Activated CD4-positive, alpha-beta T cell treated with anti-CD3 and anti-CD28 coated beads for 36 hours (primary cell): ENCODE measurements at regions not wholly inside any gene's neighbourhood (a gene's known extent, or its start where the extent isn't known, plus 50 kb on each side); places are given as distances from the start of the nearest gene placed in this dataset.
A peak's percentile ranks its signal among the peaks of the same experiment; 100 is the strongest.

Experiments used
- ATAC-seq: fragments of 200-7000 bp; cut with Tn5 transposase; one replicate; pipeline ENCODE4 v1.10.0; 2021; ENCODE audit warnings: mild to moderate bottlenecking, moderate library complexity
- CTCF ChIA-PET: fragments of 350-600 bp; sonication (Branson Sonifier 250); formaldehyde crosslinking; loops from one replicate; lab custom pipeline; 2021; ENCODE audit warnings: antibody characterized with exemption; lab: Charles Lee
- POLR2A ChIA-PET: fragments of 350-600 bp; sonication (Branson Sonifier 250); formaldehyde crosslinking; loops from one replicate; lab custom pipeline; 2021; ENCODE audit warnings: antibody characterized with exemption, inconsistent platforms; lab: Charles Lee
- DNase-seq: peaks from one replicate; pipeline ENCODE4 v3.0.0-alpha.2; 2020
- H3K27ac Mint-ChIP-seq: one replicate; pipeline ENCODE4 v1.8.0; 2021; ENCODE audit warnings: mixed read lengths
- H3K27me3 Mint-ChIP-seq: one replicate; pipeline ENCODE4 v1.8.0; 2021; ENCODE audit warnings: mixed read lengths
- H3K36me3 Mint-ChIP-seq: one replicate; pipeline ENCODE4 v1.8.0; 2021; ENCODE audit warnings: low read depth, mixed read lengths
- H3K4me1 Mint-ChIP-seq: one replicate; pipeline ENCODE4 v1.8.0; 2021; ENCODE audit warnings: mixed read lengths
- H3K4me3 Mint-ChIP-seq: one replicate; pipeline ENCODE4 v1.8.0; 2021; ENCODE audit warnings: mild to moderate bottlenecking, moderate library complexity, mixed read lengths
- H3K9me3 Mint-ChIP-seq: one replicate; pipeline ENCODE4 v1.8.0; 2021; ENCODE audit warnings: low read depth, mixed read lengths
- intact Hi-C, 2 experiments: fragments of 100-400 bp; cut with DNase I in 1 of 2; cut with micrococcal nuclease in 1 of 2; formaldehyde crosslinking; loops; one replicate each; pipeline versions ENCODE4 v1.14.2 to v1.15.1; 2022 to 2024; cut with DNase I, micrococcal nuclease

- no peaks in the 10 kb centered on the region for H3K27me3 Mint-ChIP-seq
- ATAC-seq: no peak
- no peak overlapping the region for H3K4me3 Mint-ChIP-seq
- peak; percentile 44 for DNase-seq
- ChIA-PET POLR2A (interaction anchor here (1.6 kb wide), 1 partner anchor 17 kb away, joined by 8 read pairs; no protein-coding TSS in a partner anchor), CTCF (interaction anchor here (1.4 to 4.5 kb wide), 5 partner anchors 7 to 48 kb away, joined by 3 to 21 read pairs (median 12); no protein-coding TSS in a partner anchor)
- H3K27ac Mint-ChIP-seq: peak overlapping the region; percentile 100
- intact Hi-C loops: no loop called here
- H3K9me3 Mint-ChIP-seq: peaks cover 5% of the 10 kb centered on the region
- peaks cover 17% of the 10 kb centered on the region for H3K36me3 Mint-ChIP-seq
- H3K4me1 Mint-ChIP-seq: peaks cover 98% of the 10 kb centered on the region
Observed at GRCh38 chr14:98186140-98186539, 1085.9 kb downstream of the BCL11B start.

- POLR2A ChIA-PET: interaction anchor here (0.7 to 1.7 kb wide), 3 partner anchors 11 to 152 kb away, joined by 5 to 6 read pairs (median 6); no protein-coding TSS in a partner anchor
- peak; percentile 27 for DNase-seq
- Mint-ChIP-seq H3K4me3 (peak overlapping the region; percentile 20), H3K36me3 (peaks cover 16% of the 10 kb centered on the region), H3K9me3 (peaks cover 5% of the 10 kb centered on the region), H3K4me1 (peaks cover 97% of the 10 kb centered on the region), H3K27me3 (no peaks in the 10 kb centered on the region), H3K27ac (peak overlapping the region; percentile 98)
- CTCF ChIA-PET: interaction anchor here (0.8 to 4.5 kb wide), 7 partner anchors 9 to 38 kb away, joined by 3 to 21 read pairs (median 4); no protein-coding TSS in a partner anchor
- intact Hi-C loops: no loop called here
- no peak for ATAC-seq
Observed at GRCh38 chr14:98187281-98187680, 1084.7 kb downstream of the BCL11B start.

- ATAC-seq (peak; percentile 59), DNase-seq (peak; percentile 60)
- peaks cover 17% of the 10 kb centered on the region for H3K36me3 Mint-ChIP-seq
- no peaks in the 10 kb centered on the region for H3K27me3 Mint-ChIP-seq
- ChIA-PET CTCF (interaction anchor here (0.6 to 2.2 kb wide), 6 partner anchors 12 to 32 kb away, joined by 3 to 7 read pairs (median 4); no protein-coding TSS in a partner anchor), POLR2A (interaction anchor here (1.0 to 1.1 kb wide), 2 partner anchors 13 to 39 kb away, joined by 3 to 4 read pairs; no protein-coding TSS in a partner anchor)
- H3K4me3 Mint-ChIP-seq: peak overlapping the region; percentile 73
- H3K27ac Mint-ChIP-seq: peak overlapping the region; percentile 98
- intact Hi-C loops: no loop called here
- peaks cover 2% of the 10 kb centered on the region for H3K9me3 Mint-ChIP-seq
- H3K4me1 Mint-ChIP-seq: peaks cover 96% of the 10 kb centered on the region
Observed at GRCh38 chr14:98189062-98189461, 1082.9 kb downstream of the BCL11B start.

GRCh38 chr14:98189511-98189910 is 1082.5 kb downstream of the BCL11B start:
- POLR2A ChIA-PET: interaction anchor here (1.0 to 1.1 kb wide), 2 partner anchors 13 to 38 kb away, joined by 3 to 4 read pairs; no protein-coding TSS in a partner anchor
- Mint-ChIP-seq H3K4me3 (peak overlapping the region; percentile 73), H3K9me3 (peaks cover 2% of the 10 kb centered on the region), H3K27ac (peak overlapping the region; percentile 98), H3K4me1 (peaks cover 95% of the 10 kb centered on the region), H3K36me3 (peaks cover 17% of the 10 kb centered on the region), H3K27me3 (no peaks in the 10 kb centered on the region)
- peak; percentile 72 for DNase-seq
- CTCF ChIA-PET: interaction anchor here (0.6 to 2.2 kb wide), 8 partner anchors 10 to 1024 kb away, joined by 3 to 7 read pairs (median 4); no protein-coding TSS in a partner anchor
- ATAC-seq: peak; percentile 75
- intact Hi-C loops: no loop called here

- H3K9me3 Mint-ChIP-seq: peaks cover 2% of the 10 kb centered on the region
- no peaks in the 10 kb centered on the region for H3K27me3 Mint-ChIP-seq
- POLR2A ChIA-PET: interaction anchor here (1.0 to 1.1 kb wide), 2 partner anchors 14 to 38 kb away, joined by 3 to 4 read pairs; no protein-coding TSS in a partner anchor
- H3K4me3 Mint-ChIP-seq: peak overlapping the region; percentile 73
- DNase-seq (peak; percentile 4), ATAC-seq (peak; percentile 24)
- peaks cover 95% of the 10 kb centered on the region for H3K4me1 Mint-ChIP-seq
- CTCF ChIA-PET: interaction anchor here (0.7 to 2.2 kb wide), 9 partner anchors 10 to 1024 kb away, joined by 3 to 7 read pairs (median 4); no protein-coding TSS in a partner anchor
- peak overlapping the region; percentile 98 for H3K27ac Mint-ChIP-seq
- peaks cover 17% of the 10 kb centered on the region for H3K36me3 Mint-ChIP-seq
- intact Hi-C loops: no loop called here
Observed at GRCh38 chr14:98189944-98190343, 1082.1 kb downstream of the BCL11B start.

GRCh38 chr14:98192946-98193345 is 1079.1 kb downstream of the BCL11B start:
- POLR2A ChIA-PET: interaction anchor here (0.7 to 1.0 kb wide), 2 partner anchors 13 to 20 kb away, joined by 3 read pairs; no protein-coding TSS in a partner anchor
- H3K4me3 Mint-ChIP-seq: no peak overlapping the region
- peaks cover 2% of the 10 kb centered on the region for H3K9me3 Mint-ChIP-seq
- peaks cover 93% of the 10 kb centered on the region for H3K4me1 Mint-ChIP-seq
- H3K27me3 Mint-ChIP-seq: no peaks in the 10 kb centered on the region
- peaks cover 23% of the 10 kb centered on the region for H3K36me3 Mint-ChIP-seq
- CTCF ChIA-PET: interaction anchor here (1.1 to 2.6 kb wide), 4 partner anchors 7 to 23 kb away, joined by 3 to 10 read pairs (median 4); no protein-coding TSS in a partner anchor
- peak overlapping the region; percentile 98 for H3K27ac Mint-ChIP-seq
- ATAC-seq: no peak
- no peak for DNase-seq
- intact Hi-C loops: no loop called here

GRCh38 chr14:98194821-98195220 is 1077.2 kb downstream of the BCL11B start:
- H3K4me3 Mint-ChIP-seq: no peak overlapping the region
- H3K9me3 Mint-ChIP-seq: peaks cover 2% of the 10 kb centered on the region
- ChIA-PET CTCF (interaction anchor here (0.6 to 3.5 kb wide), 7 partner anchors 9 to 897 kb away, joined by 3 to 12 read pairs (median 4); no protein-coding TSS in a partner anchor), POLR2A (interaction anchor here (1.0 kb wide), 1 partner anchor 26 kb away, joined by 9 read pairs; no protein-coding TSS in a partner anchor)
- H3K36me3 Mint-ChIP-seq: peaks cover 22% of the 10 kb centered on the region
- ATAC-seq (no peak), DNase-seq (no peak)
- intact Hi-C loops: loop anchor here in 1 of 2 experiments (2.0 kb wide), 1 partner anchor 24 kb away; no protein-coding TSS in a partner anchor
- no peaks in the 10 kb centered on the region for H3K27me3 Mint-ChIP-seq
- H3K27ac Mint-ChIP-seq: peak overlapping the region; percentile 90
- H3K4me1 Mint-ChIP-seq: peaks cover 93% of the 10 kb centered on the region

- no peak for ATAC-seq
- Mint-ChIP-seq H3K27ac (peak overlapping the region; percentile 90), H3K9me3 (peaks cover 2% of the 10 kb centered on the region)
Observed at GRCh38 chr14:98195256-98195655, 1076.7 kb downstream of the BCL11B start.

GRCh38 chr14:98197933-98198332 is 1074.1 kb downstream of the BCL11B start:
- CTCF ChIA-PET: interaction anchor here (3.5 kb wide), 1 partner anchor 12 kb away, joined by 12 read pairs; no protein-coding TSS in a partner anchor
- H3K9me3 Mint-ChIP-seq: no peaks in the 10 kb centered on the region
- intact Hi-C loops: no loop called here
- H3K4me1 Mint-ChIP-seq: peaks cover 89% of the 10 kb centered on the region
- no peaks in the 10 kb centered on the region for H3K27me3 Mint-ChIP-seq
- POLR2A ChIA-PET: interaction anchor here (0.7 kb wide), 1 partner anchor 12 kb away, joined by 3 read pairs; no protein-coding TSS in a partner anchor
- ATAC-seq (peak; percentile 30), DNase-seq (no peak)
- peak overlapping the region; percentile 83 for H3K27ac Mint-ChIP-seq
- H3K4me3 Mint-ChIP-seq: peak overlapping the region; percentile 7
- H3K36me3 Mint-ChIP-seq: peaks cover 16% of the 10 kb centered on the region

More at GRCh38 chr14:98195256-98195655, 1076.7 kb downstream of the BCL11B start:
- CTCF ChIA-PET: interaction anchor here (0.6 to 3.5 kb wide), 7 partner anchors 9 to 898 kb away, joined by 3 to 12 read pairs (median 5); no protein-coding TSS in a partner anchor
- H3K4me3 Mint-ChIP-seq: peak overlapping the region; percentile 51
- intact Hi-C loops: loop anchor here in 1 of 2 experiments (2.0 kb wide), 1 partner anchor 24 kb away; no protein-coding TSS in a partner anchor
- POLR2A ChIA-PET: interaction anchor here (0.6 to 1.0 kb wide), 3 partner anchors 13 to 209 kb away, joined by 6 to 9 read pairs (median 7); no protein-coding TSS in a partner anchor
- peaks cover 92% of the 10 kb centered on the region for H3K4me1 Mint-ChIP-seq
- H3K36me3 Mint-ChIP-seq: peaks cover 22% of the 10 kb centered on the region
- H3K27me3 Mint-ChIP-seq: no peaks in the 10 kb centered on the region
- no peak for DNase-seq

GRCh38 chr14:98198385-98198784 is 1073.6 kb downstream of the BCL11B start:
- ATAC-seq: peak; percentile 20
- POLR2A ChIA-PET: interaction anchor here (0.7 kb wide), 1 partner anchor 11 kb away, joined by 3 read pairs; no protein-coding TSS in a partner anchor
- no peaks in the 10 kb centered on the region for H3K27me3 Mint-ChIP-seq
- no peaks in the 10 kb centered on the region for H3K9me3 Mint-ChIP-seq
- peak overlapping the region; percentile 83 for H3K27ac Mint-ChIP-seq
- CTCF ChIA-PET: no interaction called here
- peaks cover 86% of the 10 kb centered on the region for H3K4me1 Mint-ChIP-seq
- H3K36me3 Mint-ChIP-seq: peaks cover 11% of the 10 kb centered on the region
- peak; percentile 66 for DNase-seq
- H3K4me3 Mint-ChIP-seq: peak overlapping the region; percentile 7
- intact Hi-C loops: no loop called here

- ChIA-PET CTCF (interaction anchor here (0.6 to 1.8 kb wide), 4 partner anchors 9 to 35 kb away, joined by 3 to 6 read pairs (median 3); no protein-coding TSS in a partner anchor), POLR2A (no interaction called here)
- peak overlapping the region; percentile 85 for H3K27ac Mint-ChIP-seq
- no peak for ATAC-seq
- intact Hi-C loops: no loop called here
- peak overlapping the region; percentile 58 for H3K4me3 Mint-ChIP-seq
- H3K27me3 Mint-ChIP-seq: no peaks in the 10 kb centered on the region
- no peak for DNase-seq
- H3K9me3 Mint-ChIP-seq: no peaks in the 10 kb centered on the region
- peaks cover 9% of the 10 kb centered on the region for H3K36me3 Mint-ChIP-seq
- H3K4me1 Mint-ChIP-seq: peaks cover 86% of the 10 kb centered on the region
Observed at GRCh38 chr14:98200601-98201000, 1071.4 kb downstream of the BCL11B start.
